ENCODE measurements at regions not wholly inside any gene's neighbourhood (a gene's known extent, or its start where the extent isn't known, plus 50 kb on each side); places are given as distances from the start of the nearest gene placed in this dataset.
"Not testable (repeated sequence)": the region's sequence is repeated elsewhere in the genome, so short reads cannot be mapped to it uniquely, and the experiment has no call there.

DNA sequence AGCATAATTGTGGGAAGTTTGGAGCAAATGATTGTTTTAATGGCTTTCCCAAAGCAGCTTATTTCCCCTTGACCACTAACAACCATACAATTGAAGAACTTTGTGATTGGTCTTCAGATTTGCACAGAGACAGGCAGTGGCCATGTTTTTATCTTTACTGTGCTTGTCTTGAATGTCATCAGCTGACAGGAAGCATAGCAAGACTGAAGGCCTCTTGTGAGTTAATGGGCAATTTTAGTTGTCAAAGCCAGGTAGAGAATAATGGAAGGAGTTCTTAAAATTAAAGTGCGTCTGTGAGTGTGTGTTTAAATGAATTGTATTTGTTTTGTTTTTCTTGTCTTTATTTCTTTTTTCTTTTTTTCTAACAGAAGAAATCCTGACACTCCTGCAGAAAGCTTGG, 809.9 kb downstream of the TSN start:
- H3K9me3 Mint-ChIP-seq: peaks cover 0 to 13% (median 2%) of the 10 kb centered on the region in 9 donors
- no peaks in the 10 kb centered on the region for H3K36me3 Mint-ChIP-seq
- ATAC-seq (no peak), DNase-seq (no peak)
- POLR2A ChIA-PET: no interaction called here
- no peaks in the 10 kb centered on the region for H3K4me1 Mint-ChIP-seq
- no peaks in the 10 kb centered on the region for H3K27me3 Mint-ChIP-seq
- no peak overlapping the region for H3K27ac Mint-ChIP-seq
- H3K4me3 Mint-ChIP-seq: no peak overlapping the region

DNA sequence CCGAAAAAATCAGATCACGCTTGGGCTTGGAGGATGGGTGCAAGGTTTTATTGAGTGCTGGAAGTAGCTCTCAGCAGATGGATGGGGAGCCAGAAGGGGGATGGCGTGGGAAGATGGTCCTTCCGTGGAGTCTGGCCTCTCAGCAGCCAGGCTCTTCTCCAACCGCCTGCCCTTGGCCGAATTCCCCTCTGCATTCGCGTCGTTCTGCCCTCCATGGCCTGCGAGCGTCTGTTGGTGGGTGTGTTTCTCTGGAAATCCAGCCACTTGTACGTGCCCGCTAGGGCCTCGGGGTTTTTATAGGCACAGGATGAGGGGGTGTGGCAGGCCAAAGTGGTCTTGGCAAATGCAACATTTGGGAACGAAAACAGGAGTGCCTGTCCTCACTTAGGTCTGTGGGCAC, 815.2 kb downstream of the TSN start:
- Mint-ChIP-seq H3K9me3 (peaks cover 0 to 13% (median 2%) of the 10 kb centered on the region in 9 donors), H3K4me3 (no peak overlapping the region), H3K4me1 (no peaks in the 10 kb centered on the region), H3K27me3 (no peaks in the 10 kb centered on the region), H3K27ac (no peak overlapping the region), H3K36me3 (no peaks in the 10 kb centered on the region)
- no peak for ATAC-seq
- POLR2A ChIA-PET: no interaction called here
- no peak for DNase-seq

DNA sequence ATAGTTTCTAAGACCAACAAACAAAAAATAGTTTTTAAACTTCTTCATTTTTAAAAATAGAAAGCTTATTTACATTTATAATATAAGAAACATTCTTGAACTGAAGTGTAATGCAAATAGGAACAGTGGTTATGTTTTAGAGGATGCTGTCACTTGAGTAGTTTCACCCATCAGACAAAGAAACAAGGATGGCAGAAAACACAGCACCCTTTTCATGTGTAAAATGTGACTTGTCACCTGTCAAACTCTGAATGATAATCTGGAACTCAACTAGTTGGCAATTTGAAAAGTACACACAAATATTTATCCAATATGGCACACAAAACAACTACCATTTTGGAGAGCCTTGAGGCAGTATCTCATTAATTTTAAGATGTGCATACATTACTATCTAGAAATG, 816.0 kb downstream of the TSN start:
- H3K9me3 Mint-ChIP-seq: peaks cover 0 to 16% (median 2%) of the 10 kb centered on the region in 9 donors
- H3K4me1 Mint-ChIP-seq, H3K36me3 Mint-ChIP-seq, H3K27me3 Mint-ChIP-seq, H3K27ac Mint-ChIP-seq, POLR2A ChIA-PET, H3K4me3 Mint-ChIP-seq, ATAC-seq, DNase-seq: not testable (repeated sequence)

DNA sequence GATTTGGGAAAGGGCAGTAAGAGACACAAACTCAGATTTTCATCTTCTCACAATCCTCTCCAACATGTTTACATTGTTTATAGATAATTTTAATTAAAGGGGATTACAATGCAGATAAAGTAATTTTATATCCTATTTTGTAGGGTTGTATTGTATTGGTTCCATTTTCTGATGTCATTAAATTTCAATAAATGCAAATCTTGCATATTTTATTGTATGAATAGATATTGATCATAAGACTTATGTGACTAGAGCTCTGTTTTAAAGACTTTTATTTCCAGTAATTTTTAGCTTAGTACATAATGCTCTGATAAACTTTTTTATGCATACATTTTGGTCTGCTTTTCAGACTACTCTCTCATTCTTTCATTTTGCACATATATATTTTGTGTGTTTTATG, 819.6 kb downstream of the TSN start:
- POLR2A ChIA-PET: no interaction called here
- Mint-ChIP-seq H3K4me3 (no peak overlapping the region), H3K36me3 (no peaks in the 10 kb centered on the region), H3K9me3 (peaks cover 0 to 13% (median under 1%) of the 10 kb centered on the region in 9 donors), H3K4me1 (no peaks in the 10 kb centered on the region), H3K27me3 (no peaks in the 10 kb centered on the region), H3K27ac (no peak overlapping the region)
- DNase-seq (no peak), ATAC-seq (no peak)

DNA sequence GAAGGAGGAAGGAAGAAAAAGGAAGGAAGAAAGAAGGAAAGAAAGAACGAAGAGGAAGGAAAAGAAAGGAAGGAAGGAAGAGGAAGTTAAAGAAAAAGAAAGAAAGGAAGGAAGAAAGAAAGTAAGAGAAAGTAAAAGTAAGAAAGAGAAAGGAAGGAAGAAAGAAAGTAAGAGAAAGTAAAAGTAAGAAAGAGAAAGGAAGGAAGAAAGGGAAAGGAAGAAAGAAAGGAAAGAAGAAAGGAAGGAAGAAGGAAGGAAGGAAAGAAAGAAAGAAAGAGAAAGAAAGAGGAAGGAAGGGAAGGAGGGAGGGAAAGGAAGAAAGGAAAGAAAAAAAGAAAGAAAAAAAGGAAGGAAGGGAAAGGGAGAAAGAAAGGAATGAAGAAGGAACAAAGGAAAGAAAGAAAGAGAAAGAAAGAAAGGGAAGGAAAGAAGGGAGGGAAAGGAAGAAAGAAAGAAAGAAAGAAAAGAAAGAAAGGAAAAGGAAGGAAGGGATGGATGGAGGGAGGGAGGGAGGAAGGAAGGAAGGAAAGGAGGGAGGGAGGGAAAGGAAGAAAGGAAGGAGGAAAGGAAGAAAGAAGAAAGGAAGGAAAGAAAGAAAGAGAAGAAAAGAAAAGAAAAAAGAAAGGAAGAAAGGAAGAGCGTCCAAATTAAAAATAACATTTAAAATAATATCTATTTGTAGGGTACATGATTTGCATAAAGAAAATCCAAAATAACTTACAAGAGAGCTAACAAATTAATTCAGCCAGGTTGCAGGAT, 827.9 kb downstream of the TSN start:
- no peaks in the 10 kb centered on the region for H3K36me3 Mint-ChIP-seq
- H3K27ac Mint-ChIP-seq: no peak overlapping the region
- H3K4me1 Mint-ChIP-seq: no peaks in the 10 kb centered on the region
- ATAC-seq (no peak), DNase-seq (no peak)
- POLR2A ChIA-PET: no interaction called here
- no peaks in the 10 kb centered on the region for H3K27me3 Mint-ChIP-seq
- peaks cover 6 to 34% (median 12%) of the 10 kb centered on the region in 9 donors for H3K9me3 Mint-ChIP-seq
- H3K4me3 Mint-ChIP-seq: no peak overlapping the region

DNA sequence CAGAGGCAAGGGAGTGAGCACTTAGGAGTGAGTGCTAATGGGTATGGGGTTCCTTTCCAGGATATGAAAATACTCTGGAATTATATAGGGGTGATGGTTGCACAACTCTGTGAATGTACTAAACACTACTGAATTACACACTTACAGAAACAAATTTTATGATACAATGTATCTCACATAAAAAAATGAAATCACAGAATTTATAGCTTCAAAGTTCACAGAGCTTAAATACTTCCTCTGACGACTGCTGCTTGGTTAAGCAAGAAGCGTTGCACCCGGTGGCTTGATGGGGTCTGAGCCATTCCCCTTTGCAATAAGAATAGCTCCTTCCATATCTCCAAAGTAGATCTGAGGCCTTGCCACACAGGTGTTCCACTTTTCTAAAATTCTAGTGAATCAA, 835.1 kb downstream of the TSN start:
- Mint-ChIP-seq H3K27ac (no peak overlapping the region), H3K27me3 (no peaks in the 10 kb centered on the region), H3K4me1 (no peaks in the 10 kb centered on the region), H3K36me3 (peaks cover 0 to 4% (median 0%) of the 10 kb centered on the region in 3 donors), H3K4me3 (no peak overlapping the region), H3K9me3 (peaks cover 0 to 28% (median 12%) of the 10 kb centered on the region in 9 donors)
- POLR2A ChIA-PET: no interaction called here
- DNase-seq: no peak
- ATAC-seq: no peak

DNA sequence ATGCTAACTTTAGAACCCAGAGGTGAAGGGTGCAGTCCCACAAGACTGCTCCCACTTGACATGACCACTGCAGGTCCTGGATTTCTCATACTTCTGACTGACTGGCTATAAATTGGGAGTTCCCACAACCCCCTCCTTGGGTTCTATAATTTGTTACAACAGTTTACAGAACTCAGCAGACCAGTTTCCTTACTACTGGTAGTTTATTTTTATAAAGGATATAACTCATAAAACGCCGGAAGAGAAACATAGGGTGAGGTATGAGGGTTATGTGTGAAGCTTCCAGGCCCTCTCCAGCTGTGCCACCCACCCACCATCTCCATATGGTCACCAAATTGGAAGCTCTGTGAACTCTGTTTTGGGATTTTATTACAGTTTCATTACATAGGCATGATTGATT, 839.6 kb downstream of the TSN start:
- POLR2A ChIA-PET: no interaction called here
- H3K4me3 Mint-ChIP-seq: no peak overlapping the region
- H3K27ac Mint-ChIP-seq: no peak overlapping the region
- H3K9me3 Mint-ChIP-seq: peaks cover 0 to 19% (median 10%) of the 10 kb centered on the region in 9 donors
- no peak for ATAC-seq
- no peak for DNase-seq
- peaks cover 0 to 4% (median 0%) of the 10 kb centered on the region in 3 donors for H3K36me3 Mint-ChIP-seq
- no peaks in the 10 kb centered on the region for H3K27me3 Mint-ChIP-seq
- H3K4me1 Mint-ChIP-seq: no peaks in the 10 kb centered on the region

DNA sequence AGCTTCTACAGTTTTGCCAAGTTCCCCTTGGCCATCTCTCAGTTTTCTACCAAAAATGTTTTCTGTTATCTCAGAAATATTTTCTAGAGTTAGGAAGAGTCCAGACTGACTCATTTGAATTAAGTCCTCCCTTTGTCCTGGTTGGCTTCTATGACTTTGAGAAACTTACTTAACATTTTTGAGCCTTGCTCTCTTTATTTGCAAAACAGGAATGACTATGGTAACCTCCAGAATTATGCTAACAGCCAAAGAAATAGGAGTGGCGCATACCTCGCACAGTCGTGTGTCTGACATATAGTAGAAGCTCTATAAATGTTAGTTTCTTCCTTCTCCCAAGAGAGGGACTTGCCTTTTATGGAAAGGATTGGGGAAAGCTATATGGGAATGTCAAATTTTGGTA, 841.1 kb downstream of the TSN start:
- no peak overlapping the region for H3K27ac Mint-ChIP-seq
- peaks cover 0 to 18% (median 10%) of the 10 kb centered on the region in 9 donors for H3K9me3 Mint-ChIP-seq
- no peak for ATAC-seq
- H3K4me1 Mint-ChIP-seq: no peaks in the 10 kb centered on the region
- DNase-seq: no peak
- H3K27me3 Mint-ChIP-seq: no peaks in the 10 kb centered on the region
- H3K4me3 Mint-ChIP-seq: no peak overlapping the region
- POLR2A ChIA-PET: no interaction called here
- H3K36me3 Mint-ChIP-seq: peaks cover 0 to 4% (median 0%) of the 10 kb centered on the region in 3 donors

DNA sequence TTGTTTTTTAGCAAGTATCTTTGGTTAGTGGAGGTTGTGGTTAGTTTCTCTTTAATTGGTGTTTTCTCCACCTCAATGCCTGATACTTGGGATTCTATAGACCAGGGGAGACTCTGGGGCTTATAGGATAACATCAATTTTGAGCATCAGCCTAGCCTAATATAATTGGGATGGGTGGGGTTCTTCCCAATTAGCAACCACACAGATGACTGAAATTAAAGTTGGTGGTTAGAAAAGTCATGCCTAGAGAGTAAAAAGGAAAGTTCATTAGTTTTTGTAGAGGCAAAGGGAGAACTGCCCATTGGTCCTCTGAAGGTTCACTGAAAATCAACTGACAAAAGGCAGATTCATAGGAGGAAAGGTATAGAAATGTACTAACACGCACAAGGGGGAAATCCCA, 843.3 kb downstream of the TSN start:
- DNase-seq (no peak), ATAC-seq (no peak)
- Mint-ChIP-seq H3K27ac (no peak overlapping the region), H3K36me3 (no peaks in the 10 kb centered on the region), H3K4me3 (no peak overlapping the region), H3K27me3 (no peaks in the 10 kb centered on the region), H3K4me1 (no peaks in the 10 kb centered on the region), H3K9me3 (peaks cover 0 to 10% (median 3%) of the 10 kb centered on the region in 9 donors)
- POLR2A ChIA-PET: no interaction called here

DNA sequence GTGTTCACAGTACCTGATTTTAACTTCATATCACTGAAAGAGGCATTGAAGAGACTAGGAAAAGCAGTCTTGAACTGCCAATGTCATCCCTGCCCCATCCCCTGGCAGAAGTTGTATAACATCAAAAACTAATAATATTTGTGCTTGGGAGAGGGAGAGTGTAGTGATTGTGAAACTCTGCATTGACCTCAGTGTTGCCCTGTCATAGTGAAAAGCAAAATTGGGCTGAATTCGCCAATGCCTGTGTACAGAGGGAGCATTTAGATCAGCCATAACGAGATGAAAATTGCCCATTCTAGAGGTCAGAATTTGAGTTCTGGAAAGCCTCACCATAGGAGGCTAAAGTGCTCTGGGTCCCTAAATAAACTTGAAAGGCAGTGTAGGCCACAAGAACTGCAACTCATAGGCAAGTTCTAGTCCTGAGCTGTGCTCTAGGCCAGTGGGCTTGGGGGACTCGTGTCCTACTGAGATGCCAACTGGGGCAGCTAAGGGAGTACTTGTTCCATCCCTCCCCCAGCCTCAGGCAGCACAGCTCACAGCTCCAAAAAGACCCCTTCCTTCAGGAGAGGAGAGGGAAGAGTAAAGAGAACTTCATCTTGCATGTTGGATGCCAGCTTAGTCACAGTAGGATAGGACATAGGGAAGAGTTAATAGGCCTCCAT, 855.6 kb downstream of the TSN start:
- Mint-ChIP-seq H3K9me3 (peaks cover 0 to 27% (median 12%) of the 10 kb centered on the region in 9 donors), H3K27ac (no peak overlapping the region), H3K4me1 (no peaks in the 10 kb centered on the region), H3K27me3 (no peaks in the 10 kb centered on the region), H3K4me3 (no peak overlapping the region), H3K36me3 (no peaks in the 10 kb centered on the region)
- POLR2A ChIA-PET: no interaction called here
- ATAC-seq (no peak), DNase-seq (no peak)

DNA sequence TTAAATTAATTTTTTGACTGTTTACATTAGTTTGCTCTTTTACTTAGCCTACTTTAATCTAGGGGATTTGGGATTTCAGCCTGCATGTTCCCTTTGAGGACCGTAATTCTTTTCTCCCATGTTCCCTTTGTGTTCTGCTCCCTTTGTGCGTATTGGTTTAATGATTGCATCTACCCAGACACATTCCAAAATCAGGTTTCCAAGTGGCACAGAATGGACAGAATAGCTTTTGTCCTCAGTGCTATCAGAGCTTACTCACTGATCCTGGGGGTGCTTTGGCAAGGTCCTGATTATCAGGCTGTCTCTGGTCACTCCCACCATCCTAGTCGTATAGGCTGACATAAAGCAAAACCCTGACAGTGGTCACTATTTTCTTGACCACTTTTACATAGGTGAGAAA, 867.5 kb downstream of the TSN start:
- POLR2A ChIA-PET: no interaction called here

DNA sequence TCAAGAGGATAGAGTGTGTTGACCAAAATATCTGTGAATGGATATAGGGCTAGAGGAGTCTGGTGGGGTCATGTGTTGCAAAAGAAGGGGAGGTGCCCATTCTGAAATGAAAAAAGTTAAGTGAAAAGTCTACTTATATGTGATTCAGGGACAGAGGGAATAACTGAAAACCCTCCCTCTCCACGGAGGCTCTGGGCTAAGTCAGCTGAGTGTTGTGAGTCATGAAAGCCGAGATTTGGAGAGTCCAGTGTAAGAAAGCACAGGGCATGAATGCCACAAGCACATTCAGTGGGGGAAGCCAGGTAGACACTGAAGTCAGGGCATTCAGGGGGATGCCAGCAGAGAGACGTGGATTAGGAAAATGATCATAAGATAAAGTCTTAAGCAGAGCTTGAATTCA, 871.9 kb downstream of the TSN start:
- POLR2A ChIA-PET: no interaction called here
- peaks cover 0 to 13% (median 9%) of the 10 kb centered on the region in 9 donors for H3K9me3 Mint-ChIP-seq
- no peak overlapping the region for H3K27ac Mint-ChIP-seq
- H3K4me1 Mint-ChIP-seq: no peaks in the 10 kb centered on the region
- DNase-seq (no peak), ATAC-seq (no peak)
- no peaks in the 10 kb centered on the region for H3K27me3 Mint-ChIP-seq
- H3K4me3 Mint-ChIP-seq: no peak overlapping the region
- H3K36me3 Mint-ChIP-seq: peaks cover 0 to 1% (median 0%) of the 10 kb centered on the region in 3 donors

More for the DNA sequence above, 867.5 kb downstream of the TSN start:
- H3K36me3 Mint-ChIP-seq: peaks cover 0 to 1% (median under 1%) of the 10 kb centered on the region in 3 donors
- DNase-seq: no peak
- no peak overlapping the region for H3K4me3 Mint-ChIP-seq
- H3K27me3 Mint-ChIP-seq: no peaks in the 10 kb centered on the region
- no peak for ATAC-seq
- no peaks in the 10 kb centered on the region for H3K4me1 Mint-ChIP-seq
- no peak overlapping the region for H3K27ac Mint-ChIP-seq
- peaks cover 11 to 44% (median 25%) of the 10 kb centered on the region in 9 donors for H3K9me3 Mint-ChIP-seq

DNA sequence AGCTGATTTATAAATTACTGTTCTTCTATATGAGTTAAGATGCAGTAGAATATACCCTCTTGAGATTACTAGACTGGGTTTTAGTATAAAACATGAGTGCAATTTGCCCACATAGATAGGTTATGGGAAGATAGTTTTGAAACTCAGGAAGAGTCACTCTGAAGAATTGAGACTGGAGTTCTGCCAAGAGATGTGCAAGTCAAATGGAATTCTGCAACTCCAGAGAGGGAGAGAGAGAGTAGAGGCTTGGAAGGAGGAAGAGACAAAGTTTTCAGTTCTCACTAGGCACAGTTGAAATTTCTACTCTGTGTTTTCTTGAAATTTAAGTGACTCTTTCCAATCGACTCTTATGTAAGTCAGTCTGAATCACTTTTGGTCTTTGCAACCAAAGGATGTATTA, 878.8 kb downstream of the TSN start:
- Mint-ChIP-seq H3K27ac (no peak overlapping the region), H3K27me3 (no peaks in the 10 kb centered on the region)
- no peak for DNase-seq

More for the DNA sequence above, 878.8 kb downstream of the TSN start:
- Mint-ChIP-seq H3K9me3 (peaks cover 0 to 13% (median 0%) of the 10 kb centered on the region in 9 donors), H3K36me3 (peaks cover 0 to 4% (median 0%) of the 10 kb centered on the region in 3 donors), H3K4me3 (no peak overlapping the region), H3K4me1 (no peaks in the 10 kb centered on the region)
- ATAC-seq: no peak
- POLR2A ChIA-PET: no interaction called here
